ENCODE measurements at regions not wholly inside any gene's neighbourhood (a gene's known extent, or its start where the extent isn't known, plus 50 kb on each side); places are given as distances from the start of the nearest gene placed in this dataset.

GRCh38 chr15:96576596-96576995 lies 246.1 kb downstream of the NR2F2 start:
- TF ChIP-seq, protein P1, sequence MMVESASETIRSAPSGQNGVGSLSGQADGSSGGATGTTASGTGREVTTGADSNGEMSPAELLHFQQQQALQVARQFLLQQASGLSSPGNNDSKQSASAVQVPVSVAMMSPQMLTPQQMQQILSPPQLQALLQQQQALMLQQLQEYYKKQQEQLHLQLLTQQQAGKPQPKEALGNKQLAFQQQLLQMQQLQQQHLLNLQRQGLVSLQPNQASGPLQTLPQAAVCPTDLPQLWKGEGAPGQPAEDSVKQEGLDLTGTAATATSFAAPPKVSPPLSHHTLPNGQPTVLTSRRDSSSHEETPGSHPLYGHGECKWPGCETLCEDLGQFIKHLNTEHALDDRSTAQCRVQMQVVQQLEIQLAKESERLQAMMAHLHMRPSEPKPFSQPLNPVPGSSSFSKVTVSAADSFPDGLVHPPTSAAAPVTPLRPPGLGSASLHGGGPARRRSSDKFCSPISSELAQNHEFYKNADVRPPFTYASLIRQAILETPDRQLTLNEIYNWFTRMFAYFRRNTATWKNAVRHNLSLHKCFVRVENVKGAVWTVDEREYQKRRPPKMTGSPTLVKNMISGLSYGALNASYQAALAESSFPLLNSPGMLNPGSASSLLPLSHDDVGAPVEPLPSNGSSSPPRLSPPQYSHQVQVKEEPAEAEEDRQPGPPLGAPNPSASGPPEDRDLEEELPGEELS (CRISPR knock-in tag; IDR thresholded peaks at IDR 0.05) = no peak
- no peak for TF ChIP-seq CTCF (IDR thresholded peaks at IDR 0.05)
- TF ChIP-seq, protein P2, sequence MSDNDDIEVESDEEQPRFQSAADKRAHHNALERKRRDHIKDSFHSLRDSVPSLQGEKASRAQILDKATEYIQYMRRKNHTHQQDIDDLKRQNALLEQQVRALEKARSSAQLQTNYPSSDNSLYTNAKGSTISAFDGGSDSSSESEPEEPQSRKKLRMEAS (CRISPR knock-in tag; IDR thresholded peaks at IDR 0.05) = no peak
- TF ChIP-seq, protein P3, sequence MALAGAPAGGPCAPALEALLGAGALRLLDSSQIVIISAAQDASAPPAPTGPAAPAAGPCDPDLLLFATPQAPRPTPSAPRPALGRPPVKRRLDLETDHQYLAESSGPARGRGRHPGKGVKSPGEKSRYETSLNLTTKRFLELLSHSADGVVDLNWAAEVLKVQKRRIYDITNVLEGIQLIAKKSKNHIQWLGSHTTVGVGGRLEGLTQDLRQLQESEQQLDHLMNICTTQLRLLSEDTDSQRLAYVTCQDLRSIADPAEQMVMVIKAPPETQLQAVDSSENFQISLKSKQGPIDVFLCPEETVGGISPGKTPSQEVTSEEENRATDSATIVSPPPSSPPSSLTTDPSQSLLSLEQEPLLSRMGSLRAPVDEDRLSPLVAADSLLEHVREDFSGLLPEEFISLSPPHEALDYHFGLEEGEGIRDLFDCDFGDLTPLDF (CRISPR knock-in tag; IDR thresholded peaks at IDR 0.05) = no peak
- TF ChIP-seq MYBL2 (CRISPR knock-in tag; IDR thresholded peaks at IDR 0.05) = no peak
- TF ChIP-seq, protein P4, sequence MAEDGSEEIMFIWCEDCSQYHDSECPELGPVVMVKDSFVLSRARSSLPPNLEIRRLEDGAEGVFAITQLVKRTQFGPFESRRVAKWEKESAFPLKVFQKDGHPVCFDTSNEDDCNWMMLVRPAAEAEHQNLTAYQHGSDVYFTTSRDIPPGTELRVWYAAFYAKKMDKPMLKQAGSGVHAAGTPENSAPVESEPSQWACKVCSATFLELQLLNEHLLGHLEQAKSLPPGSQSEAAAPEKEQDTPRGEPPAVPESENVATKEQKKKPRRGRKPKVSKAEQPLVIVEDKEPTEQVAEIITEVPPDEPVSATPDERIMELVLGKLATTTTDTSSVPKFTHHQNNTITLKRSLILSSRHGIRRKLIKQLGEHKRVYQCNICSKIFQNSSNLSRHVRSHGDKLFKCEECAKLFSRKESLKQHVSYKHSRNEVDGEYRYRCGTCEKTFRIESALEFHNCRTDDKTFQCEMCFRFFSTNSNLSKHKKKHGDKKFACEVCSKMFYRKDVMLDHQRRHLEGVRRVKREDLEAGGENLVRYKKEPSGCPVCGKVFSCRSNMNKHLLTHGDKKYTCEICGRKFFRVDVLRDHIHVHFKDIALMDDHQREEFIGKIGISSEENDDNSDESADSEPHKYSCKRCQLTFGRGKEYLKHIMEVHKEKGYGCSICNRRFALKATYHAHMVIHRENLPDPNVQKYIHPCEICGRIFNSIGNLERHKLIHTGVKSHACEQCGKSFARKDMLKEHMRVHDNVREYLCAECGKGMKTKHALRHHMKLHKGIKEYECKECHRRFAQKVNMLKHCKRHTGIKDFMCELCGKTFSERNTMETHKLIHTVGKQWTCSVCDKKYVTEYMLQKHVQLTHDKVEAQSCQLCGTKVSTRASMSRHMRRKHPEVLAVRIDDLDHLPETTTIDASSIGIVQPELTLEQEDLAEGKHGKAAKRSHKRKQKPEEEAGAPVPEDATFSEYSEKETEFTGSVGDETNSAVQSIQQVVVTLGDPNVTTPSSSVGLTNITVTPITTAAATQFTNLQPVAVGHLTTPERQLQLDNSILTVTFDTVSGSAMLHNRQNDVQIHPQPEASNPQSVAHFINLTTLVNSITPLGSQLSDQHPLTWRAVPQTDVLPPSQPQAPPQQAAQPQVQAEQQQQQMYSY (CRISPR knock-in tag; IDR thresholded peaks at IDR 0.05) = no peak

Data from WTC11 (cell line).